Adrenal gland (tissue), 9 donors: ENCODE measurements at regions not wholly inside any gene's neighbourhood (a gene's known extent, or its start where the extent isn't known, plus 50 kb on each side); places are given as distances from the start of the nearest gene placed in this dataset.

Experiments used
- DNase-seq, 7 donors: peaks; one replicate each; pipeline ENCODE4 v3.0.0-alpha.2; 2019 to 2020
- H3K27ac ChIP-seq, 5 donors: fragments of 200-600 bp; sonication (generic) in 4 of 5; 1 replicate in 3 of 5; 2 replicates in 2 of 5; pipeline versions ENCODE4 v1.5.1 to v1.8.0; 2016 to 2020; ENCODE audit warnings: mild to moderate bottlenecking in 1 of 5
- H3K27me3 ChIP-seq: fragments of 200-600 bp; 2 replicates; pipeline ENCODE4 v1.8.0; 2021
- H3K36me3 ChIP-seq, 2 donors: fragments of 200-600 bp; replicated peaks in 1 of 2; 1 replicate in 1 of 2; 2 replicates in 1 of 2; pipeline versions ENCODE4 v1.5.1 to v1.8.0; 2018 to 2022
- H3K4me1 ChIP-seq, 2 donors: fragments of 200-600 bp; replicated peaks in 1 of 2; 1 replicate in 1 of 2; 2 replicates in 1 of 2; pipeline versions ENCODE4 v1.5.1 to v1.8.0; 2018 to 2021
- H3K4me3 ChIP-seq, 4 donors: fragments of 200-600 bp; sonication (generic) in 3 of 4; one replicate each; pipeline ENCODE4 v1.5.1; 2016 to 2018
- H3K9me3 ChIP-seq, 3 donors: fragments of 200-600 bp; sonication (generic) in 1 of 3; replicated peaks in 1 of 3; 1 replicate in 2 of 3; 2 replicates in 1 of 3; pipeline versions ENCODE4 v1.5.1 to v1.8.0; 2016 to 2021
- CTCF ChIP-seq, 6 experiments: fragments of 450-650 bp in 4 of 6; fragments of 200-600 bp in 2 of 6; sonication (generic) in 1 of 6; IDR thresholded peaks; 1 replicate in 5 of 6; 2 replicates in 1 of 6; pipeline versions ENCODE4 v1.5.1 to v1.8.0; 2016 to 2021; ENCODE audit warnings: antibody characterized with exemption in 6 of 6, mild to moderate bottlenecking in 2 of 6, moderate library complexity in 1 of 6
- POLR2A ChIP-seq, 2 donors: fragments of 450-650 bp; IDR thresholded peaks; one replicate each; pipeline ENCODE4 v1.6.1; 2017; ENCODE audit warnings: antibody characterized with exemption in 2 of 2, mild to moderate bottlenecking in 2 of 2, moderate library complexity in 1 of 2
- WGBS, 4 donors: extraction: QIAGEN DNeasy Blood & Tissue Kit in 2 of 4; methylation state at CpG; one replicate each; pipeline versions ENCODE4 v1.1.5 to v1.1.7; 2013 to 2017; 5-methylcytosine and 5-hydroxymethylcytosine counted together
- intact Hi-C, 2 donors: fragments of 100-400 bp; cut with DNase I; formaldehyde crosslinking; loops; one replicate each; pipeline versions ENCODE4 v1.14.1 to v1.15.0; 2022 to 2023
- donor health status: healthy with polysubstance abuse.
- donor health status: Bipolar disorder and iron deficiency.
- donor health status: DM: yes; HTN: yes; CAD: no.
- donor health status: DM: no; HTN: no; CAD: no.
- donor health status: DM: no; HTN: no; CAD: no.

- intact Hi-C loops, result no loop called here
- Histone ChIP-seq H3K9me3 (no peaks in the 10 kb centered on the region), H3K36me3 (no peaks in the 10 kb centered on the region), H3K4me1 (no peaks in the 10 kb centered on the region), H3K27me3 (no peaks in the 10 kb centered on the region), H3K27ac (no peak overlapping the region), H3K4me3 (no peak overlapping the region)
- DNase-seq, result no peak
- WGBS, 4 donors, result 85 to 94% (median 90%) methylated on average over 3 of the region's 3 CpGs
- no peak for TF ChIP-seq CTCF (IDR thresholded peaks at IDR 0.05)
- TF ChIP-seq POLR2A (IDR thresholded peaks at IDR 0.05), result no peak
Observed at GRCh38 chr2:51791496-51791895, 759.6 kb upstream of the NRXN1 start.

DNA sequence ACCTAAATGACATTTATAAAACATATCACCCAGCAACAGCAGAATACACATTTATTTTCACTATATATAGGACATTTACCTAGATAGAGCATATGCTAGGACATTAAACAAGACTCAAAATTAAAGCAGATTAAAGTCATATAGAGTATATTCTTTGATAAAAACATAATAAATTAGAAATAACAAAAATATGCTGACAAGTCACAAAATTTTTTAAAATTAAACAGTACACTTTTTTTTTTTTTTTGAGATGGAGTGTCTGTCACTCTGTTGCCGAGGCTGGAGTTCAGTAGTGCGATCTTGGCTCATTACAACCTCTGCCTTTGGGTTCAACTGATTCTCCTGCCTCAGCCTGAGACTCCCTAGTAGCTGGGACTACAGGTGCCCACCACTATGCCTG lies 758.9 kb upstream of the NRXN1 start:
- H3K36me3 ChIP-seq, result no peaks in the 10 kb centered on the region
- H3K4me1 ChIP-seq, result no peaks in the 10 kb centered on the region
- H3K4me3 ChIP-seq, result no peak overlapping the region
- TF ChIP-seq POLR2A (IDR thresholded peaks at IDR 0.05) (no peak), CTCF (IDR thresholded peaks at IDR 0.05) (no peak)
- no peaks in the 10 kb centered on the region for H3K27me3 ChIP-seq
- intact Hi-C loops, result no loop called here
- no peak for DNase-seq
- WGBS, 4 donors, result 84 to 91% (median 86%) methylated on average over 2 of the region's 2 CpGs
- no peaks in the 10 kb centered on the region for H3K9me3 ChIP-seq
- no peak overlapping the region for H3K27ac ChIP-seq

DNA sequence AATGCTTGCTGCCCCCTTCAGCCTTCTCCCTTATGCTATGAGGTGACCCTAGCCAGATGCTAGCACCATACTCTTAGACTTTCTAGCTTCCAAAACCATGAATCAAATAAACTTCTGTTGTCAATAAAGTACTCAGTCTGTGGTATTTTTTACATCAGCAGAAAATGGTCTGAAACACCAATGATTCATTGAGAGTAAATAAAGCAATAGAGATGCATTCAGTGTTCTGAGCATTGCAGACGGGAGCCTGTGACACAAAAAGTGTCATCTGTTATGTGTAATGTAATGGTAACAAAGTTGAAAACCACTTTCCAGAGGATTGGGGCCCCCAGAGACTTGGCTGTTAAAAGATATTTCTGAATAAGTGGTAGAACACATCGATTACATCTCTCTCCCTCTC lies 758.0 kb upstream of the NRXN1 start:
- WGBS, 4 donors, result 61 to 69% (median 67%) methylated on average over 2 of the region's 2 CpGs
- Histone ChIP-seq H3K4me1 (no peaks in the 10 kb centered on the region), H3K27ac (no peak overlapping the region), H3K9me3 (no peaks in the 10 kb centered on the region), H3K27me3 (no peaks in the 10 kb centered on the region), H3K4me3 (no peak overlapping the region), H3K36me3 (no peaks in the 10 kb centered on the region)
- TF ChIP-seq CTCF (IDR thresholded peaks at IDR 0.05) (no peak), POLR2A (IDR thresholded peaks at IDR 0.05) (no peak)
- intact Hi-C loops, result no loop called here
- no peak for DNase-seq

- no peak overlapping the region for H3K27ac ChIP-seq
- DNase-seq, result no peak
- no peaks in the 10 kb centered on the region for H3K9me3 ChIP-seq
- WGBS, 4 donors, result 54 to 63% (median 61%) methylated on average over 6 of the region's 6 CpGs
- no peaks in the 10 kb centered on the region for H3K27me3 ChIP-seq
- intact Hi-C loops, result no loop called here
- H3K4me3 ChIP-seq, result no peak overlapping the region
- no peaks in the 10 kb centered on the region for H3K4me1 ChIP-seq
- no peak for TF ChIP-seq POLR2A (IDR thresholded peaks at IDR 0.05)
- TF ChIP-seq CTCF (IDR thresholded peaks at IDR 0.05), result no peak
- H3K36me3 ChIP-seq, result no peaks in the 10 kb centered on the region
Observed at GRCh38 chr2:51782921-51783765, 751.2 kb upstream of the NRXN1 start.
